Breast epithelium (tissue), 3 donors: ENCODE measurements at regions not wholly inside any gene's neighbourhood (a gene's known extent, or its start where the extent isn't known, plus 50 kb on each side); places are given as distances from the start of the nearest gene placed in this dataset.

Experiments
- CTCF ChIP-seq, 3 donors: fragments of 450-650 bp; IDR thresholded peaks; one replicate each; pipeline ENCODE4 v1.5.1; 2016 to 2017; ENCODE audit warnings: antibody characterized with exemption in 3 of 3, mild to moderate bottlenecking in 3 of 3, moderate library complexity in 3 of 3
- POLR2A ChIP-seq: fragments of 450-650 bp; IDR thresholded peaks from one replicate; pipeline ENCODE4 v1.6.1; 2016; ENCODE audit warnings: antibody characterized with exemption, mild to moderate bottlenecking, moderate library complexity
- POLR2AphosphoS5 ChIP-seq, 3 donors: sonication (generic); formaldehyde crosslinking; IDR thresholded peaks; one replicate each; pipeline ENCODE4 v1.6.1; 2017; ENCODE audit warnings: antibody characterized with exemption in 3 of 3

- TF ChIP-seq CTCF (IDR thresholded peaks at IDR 0.05), result no peak
- TF ChIP-seq POLR2A, result no peak
- no peak for TF ChIP-seq POLR2AphosphoS5 (IDR thresholded peaks at IDR 0.05)
These were observed 315.1 kb downstream of the SMOC2 start for GRCh38 chr6:168756009-168756634.
